Brain pericyte (primary cell): ENCODE measurements at regions not wholly inside any gene's neighbourhood (a gene's known extent, or its start where the extent isn't known, plus 50 kb on each side); places are given as distances from the start of the nearest gene placed in this dataset.

Experiments
- DNase-seq: peaks from one replicate; pipeline ENCODE4 v3.0.0-alpha.2; 2012; ENCODE audit warnings: low read depth, low spot score

- DNase-seq: no peak
Measured at GRCh38 chr5:124647352-124647751, 99.1 kb downstream of the ZNF608 start.

- no peak for DNase-seq
Measured at GRCh38 chr5:124645396-124645795, 101.0 kb downstream of the ZNF608 start.

- DNase-seq: no peak
Measured at GRCh38 chr5:124644582-124644981, 101.9 kb downstream of the ZNF608 start.

GRCh38 chr5:124644138-124644537 lies 102.3 kb downstream of the ZNF608 start:
- DNase-seq: no peak

- no peak for DNase-seq
Measured at GRCh38 chr5:124643336-124643735, 103.1 kb downstream of the ZNF608 start.

GRCh38 chr5:124642151-124642550 lies 104.3 kb downstream of the ZNF608 start:
- DNase-seq: no peak

GRCh38 chr5:124641154-124641792 lies 105.2 kb downstream of the ZNF608 start:
- DNase-seq: no peak

GRCh38 chr5:124639095-124639665 lies 107.3 kb downstream of the ZNF608 start:
- no peak for DNase-seq

- no peak for DNase-seq
Measured at GRCh38 chr5:124637011-124637410, 109.4 kb downstream of the ZNF608 start.

GRCh38 chr5:124634741-124635323 lies 111.6 kb downstream of the ZNF608 start:
- DNase-seq: no peak

- DNase-seq: no peak
Measured at GRCh38 chr5:124634228-124634739, 112.2 kb downstream of the ZNF608 start.

- no peak for DNase-seq
Measured at GRCh38 chr5:124633209-124633608, 113.2 kb downstream of the ZNF608 start.

- no peak for DNase-seq
Measured at GRCh38 chr5:124631874-124632550, 114.4 kb downstream of the ZNF608 start.

GRCh38 chr5:124630767-124631704 lies 115.4 kb downstream of the ZNF608 start:
- no peak for DNase-seq

- DNase-seq: peak; percentile 89
Measured at GRCh38 chr5:124628721-124629596, 117.5 kb downstream of the ZNF608 start.

- DNase-seq: no peak
Measured at GRCh38 chr5:124627815-124628595, 118.4 kb downstream of the ZNF608 start.

- no peak for DNase-seq
Measured at GRCh38 chr5:124626053-124626452, 120.4 kb downstream of the ZNF608 start.

GRCh38 chr5:124623265-124623664 lies 123.2 kb downstream of the ZNF608 start:
- no peak for DNase-seq

GRCh38 chr5:124622851-124623250 lies 123.6 kb downstream of the ZNF608 start:
- no peak for DNase-seq

- no peak for DNase-seq
Measured at GRCh38 chr5:124621279-124621678, 125.2 kb downstream of the ZNF608 start.
